Spleen (tissue), 11 donors: ENCODE measurements at regions not wholly inside any gene's neighbourhood (a gene's known extent, or its start where the extent isn't known, plus 50 kb on each side); places are given as distances from the start of the nearest gene placed in this dataset.

ENCODE experiments used
- DNase-seq: peaks from one replicate; pipeline ENCODE4 v3.0.0-alpha.2; 2020
- H3K27ac ChIP-seq, 8 donors: fragments of 200-600 bp; sonication (generic) in 7 of 8; 1 replicate in 4 of 8; 2 replicates in 4 of 8; pipeline versions ENCODE4 v1.5.0 to v1.8.0; 2016 to 2021; ENCODE audit warnings: inconsistent platforms in 4 of 8, mild to moderate bottlenecking in 4 of 8, moderate library complexity in 1 of 8
- H3K27me3 ChIP-seq, 7 donors: fragments of 200-600 bp; sonication (generic) in 6 of 7; replicated peaks in 1 of 7; 1 replicate in 4 of 7; 2 replicates in 3 of 7; pipeline versions ENCODE4 v1.5.0 to v1.8.0; 2016 to 2021; ENCODE audit warnings: inconsistent platforms in 3 of 7, mild to moderate bottlenecking in 1 of 7
- H3K36me3 ChIP-seq, 6 donors: fragments of 200-600 bp; sonication (generic) in 5 of 6; 1 replicate in 4 of 6; 2 replicates in 2 of 6; pipeline versions ENCODE4 v1.5.0 to v1.8.0; 2016 to 2021; ENCODE audit warnings: inconsistent platforms in 2 of 6
- H3K4me1 ChIP-seq, 6 donors: fragments of 200-600 bp; sonication (generic) in 5 of 6; 1 replicate in 3 of 6; 2 replicates in 3 of 6; pipeline versions ENCODE4 v1.5.0 to v1.8.0; 2016 to 2021; ENCODE audit warnings: inconsistent platforms in 3 of 6
- H3K4me3 ChIP-seq, 8 donors: fragments of 200-600 bp; sonication (generic) in 7 of 8; 1 replicate in 4 of 8; 2 replicates in 4 of 8; pipeline versions ENCODE4 v1.5.0 to v1.8.0; 2016 to 2021; ENCODE audit warnings: inconsistent platforms in 4 of 8, mild to moderate bottlenecking in 4 of 8, moderate library complexity in 2 of 8
- H3K9me3 ChIP-seq, 8 donors: fragments of 200-600 bp; sonication (generic) in 7 of 8; 1 replicate in 4 of 8; 2 replicates in 4 of 8; pipeline versions ENCODE4 v1.5.0 to v1.8.0; 2016 to 2021; ENCODE audit warnings: inconsistent platforms in 4 of 8
- POLR2A ChIP-seq, 3 donors: fragments of 450-650 bp; IDR thresholded peaks; one replicate each; pipeline ENCODE4 v1.5.1; 2017; ENCODE audit warnings: antibody characterized with exemption in 3 of 3, mild to moderate bottlenecking in 1 of 3
- POLR2AphosphoS5 ChIP-seq, 3 donors: sonication (generic); formaldehyde crosslinking; IDR thresholded peaks; one replicate each; pipeline ENCODE4 v1.5.1; 2017; ENCODE audit warnings: antibody characterized with exemption in 3 of 3
- WGBS, 5 donors: extraction: QIAGEN DNeasy Blood & Tissue Kit in 3 of 5; methylation state at CpG; one replicate each; pipeline versions ENCODE4 v1.1.5 to v1.1.7; 2013 to 2018; 5-methylcytosine and 5-hydroxymethylcytosine counted together
- intact Hi-C: fragments of 100-400 bp; cut with DNase I; formaldehyde crosslinking; loops from one replicate; pipeline ENCODE4 v1.15.0; 2023; ENCODE audit warnings: low total_unique reads
- TF ChIP-seq, protein P1 (sequence below), 11 experiments: fragments of 200-600 bp in 7 of 11; fragments of 450-650 bp in 4 of 11; sonication (generic) in 4 of 11; IDR thresholded peaks in 8 of 11; conservative IDR thresholded peaks in 3 of 11; 1 replicate in 7 of 11; 2 replicates in 4 of 11; pipeline versions ENCODE4 v1.4.0 to v1.8.0; 2016 to 2021; ENCODE audit warnings: antibody characterized with exemption in 11 of 11, inconsistent platforms in 4 of 11, mild to moderate bottlenecking in 1 of 11
- donor health status: healthy with polysubstance abuse.
- donor health status: DM: no; HTN: no; CAD: no; lungs with moderate emphysema.
- donor health status: DM: no; HTN: no; CAD: no.
- donor health status: Bipolar disorder and iron deficiency.
- donor health status: healthy.
- donor health status: DM: no; HTN: no; CAD: no.
- donor health status: DM: yes; HTN: yes; CAD: no.

- H3K4me1 ChIP-seq, result no peaks in the 10 kb centered on the region
- H3K9me3 ChIP-seq, result no peaks in the 10 kb centered on the region
- TF ChIP-seq, protein P1, sequence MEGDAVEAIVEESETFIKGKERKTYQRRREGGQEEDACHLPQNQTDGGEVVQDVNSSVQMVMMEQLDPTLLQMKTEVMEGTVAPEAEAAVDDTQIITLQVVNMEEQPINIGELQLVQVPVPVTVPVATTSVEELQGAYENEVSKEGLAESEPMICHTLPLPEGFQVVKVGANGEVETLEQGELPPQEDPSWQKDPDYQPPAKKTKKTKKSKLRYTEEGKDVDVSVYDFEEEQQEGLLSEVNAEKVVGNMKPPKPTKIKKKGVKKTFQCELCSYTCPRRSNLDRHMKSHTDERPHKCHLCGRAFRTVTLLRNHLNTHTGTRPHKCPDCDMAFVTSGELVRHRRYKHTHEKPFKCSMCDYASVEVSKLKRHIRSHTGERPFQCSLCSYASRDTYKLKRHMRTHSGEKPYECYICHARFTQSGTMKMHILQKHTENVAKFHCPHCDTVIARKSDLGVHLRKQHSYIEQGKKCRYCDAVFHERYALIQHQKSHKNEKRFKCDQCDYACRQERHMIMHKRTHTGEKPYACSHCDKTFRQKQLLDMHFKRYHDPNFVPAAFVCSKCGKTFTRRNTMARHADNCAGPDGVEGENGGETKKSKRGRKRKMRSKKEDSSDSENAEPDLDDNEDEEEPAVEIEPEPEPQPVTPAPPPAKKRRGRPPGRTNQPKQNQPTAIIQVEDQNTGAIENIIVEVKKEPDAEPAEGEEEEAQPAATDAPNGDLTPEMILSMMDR (IDR thresholded peaks at IDR 0.05 in 8 of 11, conservative IDR thresholded peaks at IDR 0.05 in 3 of 11), result no peak
- no peak for DNase-seq
- H3K4me3 ChIP-seq, result no peak overlapping the region
- H3K36me3 ChIP-seq, result no peaks in the 10 kb centered on the region
- WGBS, 5 donors, result 48 to 71% (median 60%) methylated on average over 3 of the region's 3 CpGs
- H3K27ac ChIP-seq, result no peak overlapping the region
- intact Hi-C loops, result no loop called here
- peaks cover 0 to 21% (median 0%) of the 10 kb centered on the region in 7 donors for H3K27me3 ChIP-seq
These were observed 115.5 kb upstream of the IRX5 start for GRCh38 chr16:54815177-54815576.

DNA sequence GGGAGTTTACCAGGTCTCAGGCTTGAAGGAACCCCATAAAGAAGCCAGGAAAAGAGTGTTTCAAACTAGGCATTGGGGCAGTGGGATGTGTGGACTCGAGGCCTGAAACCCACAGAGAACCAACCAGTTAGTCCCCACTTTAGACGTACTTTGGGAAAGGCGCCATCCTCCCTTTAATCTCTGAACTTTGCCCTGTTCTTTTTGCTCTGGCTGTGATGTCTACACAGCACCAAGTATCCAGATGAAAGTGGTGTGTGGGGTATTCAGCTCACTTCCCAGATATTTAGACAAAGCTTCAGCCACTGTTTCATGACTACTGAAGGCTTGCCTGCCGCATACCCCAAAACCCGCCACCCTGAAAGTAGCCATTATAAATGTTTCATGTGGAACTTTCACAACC lies 116.9 kb upstream of the IRX5 start:
- no peaks in the 10 kb centered on the region for H3K4me1 ChIP-seq
- no peak for DNase-seq
- peaks cover 0 to 21% (median 0%) of the 10 kb centered on the region in 7 donors for H3K27me3 ChIP-seq
- intact Hi-C loops, result no loop called here
- TF ChIP-seq POLR2A (IDR thresholded peaks at IDR 0.05), result no peak
- TF ChIP-seq POLR2AphosphoS5 (IDR thresholded peaks at IDR 0.05), result no peak
- TF ChIP-seq, protein P1 (IDR thresholded peaks at IDR 0.05 in 8 of 11, conservative IDR thresholded peaks at IDR 0.05 in 3 of 11), result no peak
- H3K9me3 ChIP-seq, result no peaks in the 10 kb centered on the region
- H3K4me3 ChIP-seq, result no peak overlapping the region
- no peaks in the 10 kb centered on the region for H3K36me3 ChIP-seq
- H3K27ac ChIP-seq, result no peak overlapping the region
- WGBS, 5 donors, result 81 to 93% (median 86%) methylated on average over 5 of the region's 5 CpGs

GRCh38 chr16:54812229-54812628 lies 118.4 kb upstream of the IRX5 start:
- WGBS, 5 donors, result 44 to 55% (median 52%) methylated on average over 3 of the region's 3 CpGs
- Histone ChIP-seq H3K27ac (no peak overlapping the region), H3K9me3 (no peaks in the 10 kb centered on the region), H3K36me3 (no peaks in the 10 kb centered on the region), H3K4me1 (no peaks in the 10 kb centered on the region), H3K27me3 (peaks cover 0 to 16% (median 0%) of the 10 kb centered on the region in 7 donors), H3K4me3 (no peak overlapping the region)
- TF ChIP-seq POLR2A (IDR thresholded peaks at IDR 0.05) (no peak), POLR2AphosphoS5 (IDR thresholded peaks at IDR 0.05) (no peak)
- TF ChIP-seq, protein P1 (IDR thresholded peaks at IDR 0.05 in 8 of 11, conservative IDR thresholded peaks at IDR 0.05 in 3 of 11), result no peak
- no peak for DNase-seq
- intact Hi-C loops, result no loop called here

GRCh38 chr16:54808890-54809289 lies 121.8 kb upstream of the IRX5 start:
- no peak for DNase-seq
- H3K4me1 ChIP-seq, result no peaks in the 10 kb centered on the region
- no peaks in the 10 kb centered on the region for H3K36me3 ChIP-seq
- H3K27me3 ChIP-seq, result no peaks in the 10 kb centered on the region
- H3K9me3 ChIP-seq, result no peaks in the 10 kb centered on the region
- no peak overlapping the region for H3K27ac ChIP-seq
- H3K4me3 ChIP-seq, result no peak overlapping the region
- intact Hi-C loops, result no loop called here
- TF ChIP-seq POLR2A (IDR thresholded peaks at IDR 0.05) (no peak), POLR2AphosphoS5 (IDR thresholded peaks at IDR 0.05) (no peak)
- TF ChIP-seq, protein P1 (IDR thresholded peaks at IDR 0.05 in 8 of 11, conservative IDR thresholded peaks at IDR 0.05 in 3 of 11), result no peak
